ENCODE measurements at regions not wholly inside any gene's neighbourhood (a gene's known extent, or its start where the extent isn't known, plus 50 kb on each side); places are given as distances from the start of the nearest gene placed in this dataset.

DNA sequence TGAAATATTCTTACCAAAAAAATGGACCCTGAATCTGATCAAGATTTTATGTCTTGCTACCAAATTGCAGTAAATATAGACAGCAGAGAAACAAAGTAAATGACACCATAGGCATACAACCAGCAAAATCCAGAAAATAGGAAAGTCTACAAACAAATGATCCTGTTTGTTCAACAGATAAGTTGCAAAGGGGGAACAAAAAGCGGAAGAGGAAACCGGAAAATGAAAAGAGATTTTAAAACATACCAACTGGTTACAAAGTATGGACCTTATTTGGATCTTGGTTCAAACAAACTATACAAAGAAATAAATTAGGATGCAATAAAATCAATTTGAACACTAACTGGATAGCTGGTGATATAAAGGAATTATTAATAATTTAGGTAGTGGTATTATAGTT lies 92.0 kb downstream of the TMPRSS5 start:
- TF ChIP-seq CTCF (IDR thresholded peaks at IDR 0.05) (no peak), POLR2A (IDR thresholded peaks at IDR 0.05) (no peak)

Measured in tibial nerve (tissue), 3 donors.